ENCODE measurements at regions not wholly inside any gene's neighbourhood (a gene's known extent, or its start where the extent isn't known, plus 50 kb on each side); places are given as distances from the start of the nearest gene placed in this dataset.

DNA sequence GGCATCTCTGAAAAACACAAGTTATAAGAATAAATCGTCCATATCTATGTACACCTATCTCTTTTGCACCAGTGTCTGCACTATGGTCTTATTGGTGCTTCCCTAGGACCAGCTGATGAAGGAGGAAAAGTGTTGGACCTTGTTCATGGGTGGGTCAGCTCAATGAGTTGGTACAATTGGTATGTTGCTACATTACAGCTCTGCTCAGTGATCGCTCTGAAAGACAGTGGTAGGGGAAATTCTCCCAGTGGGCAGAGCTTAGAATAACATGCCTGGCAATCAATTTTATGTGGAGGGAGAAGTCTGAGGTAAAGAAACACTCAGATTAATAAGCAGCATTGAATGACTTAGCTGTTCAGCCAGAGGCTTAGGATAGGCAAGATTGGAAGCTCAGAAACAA is 138.7 kb upstream of the KL start:
- Histone ChIP-seq H3K4me2 (ENCODE audit: low read length) (no peak overlapping the region), H3K9ac (ENCODE audit: low read depth, low read length) (no peak overlapping the region), H3K9me3 (replicated peaks; ENCODE audit: low read length) (no peaks in the 10 kb centered on the region), H3K4me1 (ENCODE audit: control insufficient read depth, insufficient read depth, low read length) (peaks cover 12% of the 10 kb centered on the region), H3K36me3 (ENCODE audit: insufficient read depth, low read length) (no peaks in the 10 kb centered on the region), H3K27me3 (ENCODE audit: control insufficient read depth, insufficient read depth, low read length) (no peaks in the 10 kb centered on the region), H3K4me3 (ENCODE audit: low read length) (no peak overlapping the region)

DNA sequence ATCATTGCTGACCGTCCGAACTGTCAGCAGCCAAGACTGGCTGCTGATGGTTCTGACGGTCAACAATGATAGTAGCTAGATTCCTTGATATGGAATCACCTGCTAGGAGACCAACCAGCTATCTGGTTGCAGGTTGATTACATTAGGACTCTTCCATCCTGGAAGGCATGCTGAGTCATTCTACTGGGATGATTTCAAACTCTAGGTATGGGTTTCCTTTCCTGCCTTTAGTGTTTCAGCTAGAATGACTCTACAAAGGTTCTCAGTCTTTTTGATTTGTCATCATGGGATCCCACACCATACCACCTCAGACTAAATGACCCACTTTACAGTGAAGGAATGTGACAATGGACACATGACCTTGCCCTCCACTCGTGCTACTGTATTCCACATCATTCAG is 138.1 kb upstream of the KL start:
- H3K4me2 ChIP-seq (ENCODE audit: low read length) = no peak overlapping the region
- no peak overlapping the region for H3K4me3 ChIP-seq (ENCODE audit: low read length)
- H3K27me3 ChIP-seq (ENCODE audit: control insufficient read depth, insufficient read depth, low read length) = no peaks in the 10 kb centered on the region
- no peaks in the 10 kb centered on the region for H3K9me3 ChIP-seq (replicated peaks; ENCODE audit: low read length)
- no peak overlapping the region for H3K9ac ChIP-seq (ENCODE audit: low read depth, low read length)
- H3K36me3 ChIP-seq (ENCODE audit: insufficient read depth, low read length) = no peaks in the 10 kb centered on the region
- H3K4me1 ChIP-seq (ENCODE audit: control insufficient read depth, insufficient read depth, low read length) = peaks cover 12% of the 10 kb centered on the region

DNA sequence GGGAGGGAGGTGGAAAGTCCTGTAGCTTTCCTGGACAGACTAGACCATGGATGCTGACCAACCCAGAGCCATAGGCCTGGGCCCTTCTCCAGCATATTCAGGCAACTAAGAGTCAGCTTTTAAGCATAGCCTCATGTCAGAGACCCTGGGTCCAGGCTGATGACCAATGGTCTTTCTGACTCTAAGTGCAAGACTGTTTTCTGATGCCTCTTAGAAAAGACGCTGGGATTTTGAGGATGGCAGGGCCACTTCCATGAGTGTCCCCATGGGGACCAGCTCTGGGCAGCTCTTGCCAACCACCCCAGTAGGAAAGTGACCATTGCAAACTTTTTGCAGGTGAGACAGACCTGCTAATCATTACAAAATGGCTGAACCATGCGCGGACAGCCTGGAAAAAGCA is 135.6 kb upstream of the KL start:
- Histone ChIP-seq H3K4me2 (ENCODE audit: low read length) (peak overlapping the region; percentile 43), H3K9ac (ENCODE audit: low read depth, low read length) (no peak overlapping the region), H3K27me3 (ENCODE audit: control insufficient read depth, insufficient read depth, low read length) (peaks cover 4% of the 10 kb centered on the region), H3K4me3 (ENCODE audit: low read length) (no peak overlapping the region), H3K36me3 (ENCODE audit: insufficient read depth, low read length) (no peaks in the 10 kb centered on the region), H3K4me1 (ENCODE audit: control insufficient read depth, insufficient read depth, low read length) (peaks cover 12% of the 10 kb centered on the region), H3K9me3 (replicated peaks; ENCODE audit: low read length) (no peaks in the 10 kb centered on the region)

DNA sequence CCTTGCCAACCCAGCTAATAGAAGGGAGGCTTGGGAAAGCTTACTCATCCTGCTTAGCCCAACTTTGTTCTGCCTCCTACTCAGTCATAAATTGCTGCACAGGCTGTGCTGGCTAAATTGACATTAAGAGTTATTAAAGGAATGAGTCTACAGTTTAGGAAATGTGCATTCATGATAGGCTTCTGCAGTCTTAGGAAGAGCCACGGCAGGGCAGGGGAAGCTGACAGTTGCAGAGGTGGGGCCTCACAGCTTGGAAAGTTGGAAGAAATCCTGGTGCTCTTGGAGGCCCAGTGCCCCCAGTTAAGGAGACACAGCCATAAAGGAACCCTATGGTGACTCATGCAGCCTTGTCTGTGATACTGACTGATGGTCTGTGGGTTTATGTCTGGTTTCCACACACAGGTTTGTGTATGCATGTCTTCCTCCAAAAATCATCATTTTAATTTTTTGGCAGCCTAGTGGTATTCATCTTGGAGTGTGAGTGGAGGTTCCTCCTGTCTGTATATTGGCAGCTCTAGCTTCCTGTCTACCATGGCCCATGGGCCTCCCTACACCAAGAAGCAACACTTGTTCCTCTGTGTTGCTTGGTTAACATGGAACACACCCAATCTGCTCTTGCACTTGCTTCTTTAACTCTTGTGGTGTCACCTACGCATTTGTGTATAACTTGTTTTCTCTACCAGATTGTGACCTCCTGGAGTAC is 135.0 kb upstream of the KL start:
- Histone ChIP-seq H3K4me2 (ENCODE audit: low read length) (peak overlapping the region; percentile 43), H3K4me1 (ENCODE audit: control insufficient read depth, insufficient read depth, low read length) (peaks cover 12% of the 10 kb centered on the region), H3K36me3 (ENCODE audit: insufficient read depth, low read length) (no peaks in the 10 kb centered on the region), H3K9me3 (replicated peaks; ENCODE audit: low read length) (no peaks in the 10 kb centered on the region), H3K9ac (ENCODE audit: low read depth, low read length) (no peak overlapping the region), H3K4me3 (ENCODE audit: low read length) (no peak overlapping the region), H3K27me3 (ENCODE audit: control insufficient read depth, insufficient read depth, low read length) (peaks cover 4% of the 10 kb centered on the region)

DNA sequence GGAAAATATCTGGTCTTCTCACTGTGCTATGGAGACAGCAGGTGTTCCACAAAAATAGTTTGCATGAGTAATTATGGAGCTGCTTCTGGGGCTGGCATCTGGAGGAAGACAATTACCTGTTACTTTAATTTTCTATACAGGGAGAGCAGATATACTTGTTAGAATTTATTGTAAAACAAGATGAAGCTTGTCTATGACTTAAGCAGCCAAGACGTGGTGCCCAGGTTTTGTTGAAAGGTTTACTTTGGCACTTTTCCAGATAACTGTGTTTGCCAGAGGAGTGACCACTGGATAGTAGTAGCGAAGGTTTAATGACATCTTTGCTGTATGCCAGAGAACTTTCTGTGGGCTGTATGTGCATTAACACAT is 134.5 kb upstream of the KL start:
- Histone ChIP-seq H3K4me1 (ENCODE audit: control insufficient read depth, insufficient read depth, low read length) (peaks cover 12% of the 10 kb centered on the region), H3K4me2 (ENCODE audit: low read length) (no peak overlapping the region), H3K9ac (ENCODE audit: low read depth, low read length) (no peak overlapping the region), H3K9me3 (replicated peaks; ENCODE audit: low read length) (no peaks in the 10 kb centered on the region), H3K27me3 (ENCODE audit: control insufficient read depth, insufficient read depth, low read length) (peaks cover 4% of the 10 kb centered on the region), H3K4me3 (ENCODE audit: low read length) (no peak overlapping the region), H3K36me3 (ENCODE audit: insufficient read depth, low read length) (no peaks in the 10 kb centered on the region)

DNA sequence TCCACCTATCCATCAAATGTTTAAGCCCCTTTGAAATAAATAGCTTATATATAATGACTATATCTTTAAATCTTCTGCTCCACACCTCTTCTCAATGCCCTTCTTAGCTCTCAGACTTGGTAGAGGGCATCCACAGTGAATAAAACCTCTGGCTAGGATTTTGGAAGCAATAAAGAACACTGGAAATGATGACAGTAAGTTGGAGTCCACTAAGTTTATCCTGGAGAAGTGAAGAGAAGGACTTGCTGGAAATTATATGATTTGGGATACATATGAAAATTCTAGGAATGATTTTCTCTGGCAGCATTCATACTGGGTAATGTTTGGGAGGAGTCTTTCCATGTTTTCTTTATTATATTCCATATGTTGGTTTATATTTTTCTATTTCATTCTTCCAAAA is 133.5 kb upstream of the KL start:
- no peaks in the 10 kb centered on the region for H3K36me3 ChIP-seq (ENCODE audit: insufficient read depth, low read length)
- peaks cover 4% of the 10 kb centered on the region for H3K27me3 ChIP-seq (ENCODE audit: control insufficient read depth, insufficient read depth, low read length)
- no peak overlapping the region for H3K4me3 ChIP-seq (ENCODE audit: low read length)
- no peak overlapping the region for H3K9ac ChIP-seq (ENCODE audit: low read depth, low read length)
- H3K9me3 ChIP-seq (replicated peaks; ENCODE audit: low read length) = no peaks in the 10 kb centered on the region
- H3K4me2 ChIP-seq (ENCODE audit: low read length) = no peak overlapping the region
- H3K4me1 ChIP-seq (ENCODE audit: control insufficient read depth, insufficient read depth, low read length) = peaks cover 12% of the 10 kb centered on the region

DNA sequence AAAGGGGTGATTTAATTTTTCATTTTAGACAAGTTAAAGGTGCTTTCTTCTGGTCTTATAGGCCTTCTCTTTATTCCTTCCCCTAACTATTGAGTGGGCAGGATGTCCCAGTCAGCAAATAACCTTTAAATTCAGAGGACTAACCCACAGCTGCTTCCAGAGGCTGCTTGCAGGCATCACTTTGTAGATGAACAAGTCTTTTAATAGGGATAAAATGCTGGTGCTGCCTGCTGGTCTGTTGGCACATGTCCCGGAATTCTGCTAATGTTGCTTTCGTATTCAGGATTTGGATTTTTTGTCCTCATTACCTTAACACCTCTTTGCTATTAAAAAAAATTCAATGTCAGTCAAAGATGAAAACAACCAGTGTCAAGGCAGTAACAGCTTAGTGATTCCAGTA is 132.7 kb upstream of the KL start:
- Histone ChIP-seq H3K4me1 (ENCODE audit: control insufficient read depth, insufficient read depth, low read length) (peaks cover 12% of the 10 kb centered on the region), H3K9me3 (replicated peaks; ENCODE audit: low read length) (no peaks in the 10 kb centered on the region), H3K27me3 (ENCODE audit: control insufficient read depth, insufficient read depth, low read length) (peaks cover 4% of the 10 kb centered on the region), H3K36me3 (ENCODE audit: insufficient read depth, low read length) (no peaks in the 10 kb centered on the region), H3K4me3 (ENCODE audit: low read length) (no peak overlapping the region), H3K9ac (ENCODE audit: low read depth, low read length) (no peak overlapping the region), H3K4me2 (ENCODE audit: low read length) (no peak overlapping the region)

DNA sequence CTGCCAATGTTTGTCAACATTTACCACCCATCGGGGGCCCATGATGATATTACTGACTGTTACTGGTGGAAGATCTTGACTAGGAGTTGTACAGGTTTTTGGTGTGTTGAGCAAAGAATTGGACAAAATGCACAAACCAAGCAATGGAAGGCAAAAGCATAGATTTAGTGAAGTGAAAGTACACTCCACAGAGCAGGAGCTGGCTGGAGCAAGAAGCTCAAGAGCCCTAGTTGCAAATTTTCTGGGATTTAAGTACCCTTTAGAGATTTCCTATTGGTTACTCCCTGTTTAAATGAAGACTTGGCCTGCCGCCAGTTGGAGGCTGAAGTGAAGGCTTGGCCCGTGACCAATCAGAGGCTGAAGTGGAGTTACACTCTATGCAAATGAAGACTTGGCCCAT is 128.6 kb upstream of the KL start:
- H3K4me3 ChIP-seq (ENCODE audit: low read length) = no peak overlapping the region
- H3K9me3 ChIP-seq (replicated peaks; ENCODE audit: low read length) = no peaks in the 10 kb centered on the region
- H3K36me3 ChIP-seq (ENCODE audit: insufficient read depth, low read length) = no peaks in the 10 kb centered on the region
- peaks cover 12% of the 10 kb centered on the region for H3K27me3 ChIP-seq (ENCODE audit: control insufficient read depth, insufficient read depth, low read length)
- H3K4me1 ChIP-seq (ENCODE audit: control insufficient read depth, insufficient read depth, low read length) = no peaks in the 10 kb centered on the region
- H3K9ac ChIP-seq (ENCODE audit: low read depth, low read length) = no peak overlapping the region
- no peak overlapping the region for H3K4me2 ChIP-seq (ENCODE audit: low read length)

DNA sequence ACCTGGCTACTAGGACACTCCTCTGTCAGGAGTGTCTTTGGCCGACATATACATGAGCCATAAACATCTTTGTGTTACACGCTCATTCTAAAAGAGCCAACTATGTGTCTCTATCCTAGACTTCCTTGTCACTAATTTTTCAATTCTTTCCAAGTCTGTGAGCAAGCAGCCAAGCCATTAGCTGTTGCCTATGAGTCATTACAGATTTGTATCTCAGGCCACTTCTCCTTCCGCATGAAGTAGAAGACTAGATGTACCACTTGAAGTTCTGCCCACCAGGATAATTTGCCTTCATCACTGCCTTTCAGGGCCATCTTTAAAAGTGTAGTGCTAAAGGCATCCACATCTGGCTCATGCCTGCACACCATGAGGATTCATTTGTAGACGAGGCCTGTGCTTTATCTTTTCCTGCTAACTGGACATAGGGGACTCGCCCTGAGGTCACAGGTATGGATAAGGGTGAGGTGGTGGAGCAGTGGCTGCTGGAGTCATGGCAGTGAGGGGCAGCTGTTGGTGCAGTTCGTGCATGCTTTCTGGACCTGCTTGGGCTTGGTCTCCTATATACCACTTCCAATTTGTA is 126.1 kb upstream of the KL start:
- Histone ChIP-seq H3K9ac (ENCODE audit: low read depth, low read length) (no peak overlapping the region), H3K4me1 (ENCODE audit: control insufficient read depth, insufficient read depth, low read length) (no peaks in the 10 kb centered on the region), H3K36me3 (ENCODE audit: insufficient read depth, low read length) (no peaks in the 10 kb centered on the region), H3K9me3 (replicated peaks; ENCODE audit: low read length) (no peaks in the 10 kb centered on the region), H3K4me3 (ENCODE audit: low read length) (no peak overlapping the region), H3K27me3 (ENCODE audit: control insufficient read depth, insufficient read depth, low read length) (peaks cover 18% of the 10 kb centered on the region), H3K4me2 (ENCODE audit: low read length) (no peak overlapping the region)

DNA sequence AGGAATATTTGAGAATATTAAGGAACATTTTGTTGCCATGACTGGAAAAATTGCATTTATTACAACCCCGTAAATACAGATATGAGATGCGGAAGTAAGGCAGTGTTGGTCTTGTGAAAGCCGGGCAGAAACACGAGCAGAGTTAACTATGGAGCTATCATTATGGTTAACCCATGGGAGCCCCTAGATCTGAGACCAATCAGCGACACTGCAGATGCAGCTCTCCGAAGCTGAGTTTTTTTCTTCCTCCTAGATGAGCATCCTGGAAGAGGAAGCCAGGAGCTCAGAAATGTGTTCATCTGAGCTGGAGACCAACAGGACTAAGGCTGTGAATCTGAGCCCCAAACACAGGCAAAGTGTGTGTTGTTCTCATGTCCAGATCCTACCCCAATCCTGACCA is 123.0 kb upstream of the KL start:
- Histone ChIP-seq H3K36me3 (ENCODE audit: insufficient read depth, low read length) (no peaks in the 10 kb centered on the region), H3K9ac (ENCODE audit: low read depth, low read length) (no peak overlapping the region), H3K4me3 (ENCODE audit: low read length) (no peak overlapping the region), H3K27me3 (ENCODE audit: control insufficient read depth, insufficient read depth, low read length) (peaks cover 29% of the 10 kb centered on the region), H3K9me3 (replicated peaks; ENCODE audit: low read length) (no peaks in the 10 kb centered on the region), H3K4me1 (ENCODE audit: control insufficient read depth, insufficient read depth, low read length) (no peaks in the 10 kb centered on the region), H3K4me2 (ENCODE audit: low read length) (no peak overlapping the region)

DNA sequence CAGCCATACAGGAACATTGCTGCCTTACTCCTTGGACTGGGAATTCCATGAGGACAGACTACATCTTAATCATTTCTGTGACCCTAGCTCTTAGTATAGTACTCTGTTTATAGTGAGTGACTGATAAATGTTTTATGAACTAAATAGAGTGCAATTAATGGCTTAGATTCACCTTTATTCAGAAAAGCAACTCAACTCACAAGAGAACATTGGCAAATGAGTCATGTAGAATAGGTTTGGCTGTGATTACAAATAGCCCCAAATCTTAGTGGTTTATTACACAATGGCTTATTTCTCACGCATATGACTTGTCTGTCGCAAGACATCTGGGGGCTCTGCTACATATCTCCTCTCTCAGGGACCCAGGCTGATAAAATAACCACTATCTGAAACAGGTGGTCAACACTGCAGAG is 121.6 kb upstream of the KL start:
- Histone ChIP-seq H3K36me3 (ENCODE audit: insufficient read depth, low read length) (no peaks in the 10 kb centered on the region), H3K4me1 (ENCODE audit: control insufficient read depth, insufficient read depth, low read length) (no peaks in the 10 kb centered on the region), H3K4me3 (ENCODE audit: low read length) (no peak overlapping the region), H3K27me3 (ENCODE audit: control insufficient read depth, insufficient read depth, low read length) (peaks cover 25% of the 10 kb centered on the region), H3K9me3 (replicated peaks; ENCODE audit: low read length) (no peaks in the 10 kb centered on the region), H3K9ac (ENCODE audit: low read depth, low read length) (no peak overlapping the region), H3K4me2 (ENCODE audit: low read length) (no peak overlapping the region)

DNA sequence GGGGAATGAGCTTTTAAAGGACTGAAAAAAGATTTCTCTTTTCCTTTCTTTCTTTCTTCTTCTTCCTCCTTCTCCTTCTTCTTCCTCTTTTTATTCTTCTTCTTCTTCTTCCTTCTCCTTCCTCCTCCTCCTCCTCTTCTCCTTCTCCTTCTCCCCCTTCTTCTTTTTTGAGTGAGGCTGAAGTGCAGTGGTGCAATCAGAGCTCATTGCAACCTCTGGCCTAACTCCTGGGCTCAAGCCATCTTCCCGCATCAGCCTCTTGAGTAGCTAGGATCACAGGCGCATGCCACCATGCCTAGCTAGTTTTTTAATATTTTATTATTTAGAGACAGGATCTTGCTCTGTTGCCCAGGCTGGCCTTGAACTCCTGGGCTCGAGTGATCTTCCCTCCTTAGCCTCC is 120.9 kb upstream of the KL start:
- H3K36me3 ChIP-seq (ENCODE audit: insufficient read depth, low read length) = no peaks in the 10 kb centered on the region
- H3K9ac ChIP-seq (ENCODE audit: low read depth, low read length) = no peak overlapping the region
- H3K4me3 ChIP-seq (ENCODE audit: low read length) = no peak overlapping the region
- H3K4me2 ChIP-seq (ENCODE audit: low read length) = no peak overlapping the region
- no peaks in the 10 kb centered on the region for H3K9me3 ChIP-seq (replicated peaks; ENCODE audit: low read length)
- peaks cover 23% of the 10 kb centered on the region for H3K27me3 ChIP-seq (ENCODE audit: control insufficient read depth, insufficient read depth, low read length)
- no peaks in the 10 kb centered on the region for H3K4me1 ChIP-seq (ENCODE audit: control insufficient read depth, insufficient read depth, low read length)
